HepG2 (cell line): ENCODE measurements at regions not wholly inside any gene's neighbourhood (a gene's known extent, or its start where the extent isn't known, plus 50 kb on each side); places are given as distances from the start of the nearest gene placed in this dataset.

Experiments
- POLR2AphosphoS5 ChIP-seq: IDR thresholded peaks from 2 replicates; pipeline ENCODE4 v1.6.1; 2012; ENCODE audit warnings: low read depth, low read length
- STAT5B ChIP-seq: sonication (generic); formaldehyde crosslinking; IDR thresholded peaks from 2 replicates; pipeline ENCODE4 v1.4.0; 2020; ENCODE audit warnings: missing genetic modification reagents
- ZNF547 ChIP-seq: sonication (generic); formaldehyde crosslinking; IDR thresholded peaks from 2 replicates; pipeline ENCODE4 v1.5.1; 2020; ENCODE audit warnings: mild to moderate bottlenecking, missing genetic modification reagents
- ZNF761 ChIP-seq: sonication (generic); formaldehyde crosslinking; conservative IDR thresholded peaks from 2 replicates; pipeline ENCODE4 v1.4.0; 2020; ENCODE audit warnings: mild to moderate bottlenecking, missing genetic modification reagents
- ZNF775 ChIP-seq: sonication (generic); formaldehyde crosslinking; IDR thresholded peaks from 2 replicates; pipeline ENCODE4 v1.4.0; 2020; ENCODE audit warnings: missing genetic modification reagents, mild to moderate bottlenecking, moderate library complexity, borderline replicate concordance
- ZNF816 ChIP-seq: sonication (generic); formaldehyde crosslinking; IDR thresholded peaks from 2 replicates; pipeline ENCODE4 v1.8.0; 2022; ENCODE audit warnings: missing genetic modification reagents, mild to moderate bottlenecking, borderline replicate concordance
- TF ChIP-seq, protein P1 (sequence below): sonication (generic); formaldehyde crosslinking; IDR thresholded peaks from 2 replicates; pipeline ENCODE4 v1.4.0; 2020; ENCODE audit warnings: mild to moderate bottlenecking, missing genetic modification reagents
- TF ChIP-seq, protein P2 (sequence below): sonication (generic); formaldehyde crosslinking; IDR thresholded peaks from 2 replicates; pipeline ENCODE4 v1.8.0; 2022; ENCODE audit warnings: mild to moderate bottlenecking, missing genetic modification reagents
- TF ChIP-seq, protein P3 (sequence below): sonication (generic); formaldehyde crosslinking; IDR thresholded peaks from 2 replicates; pipeline ENCODE4 v1.4.0; 2020; ENCODE audit warnings: missing genetic modification reagents

DNA sequence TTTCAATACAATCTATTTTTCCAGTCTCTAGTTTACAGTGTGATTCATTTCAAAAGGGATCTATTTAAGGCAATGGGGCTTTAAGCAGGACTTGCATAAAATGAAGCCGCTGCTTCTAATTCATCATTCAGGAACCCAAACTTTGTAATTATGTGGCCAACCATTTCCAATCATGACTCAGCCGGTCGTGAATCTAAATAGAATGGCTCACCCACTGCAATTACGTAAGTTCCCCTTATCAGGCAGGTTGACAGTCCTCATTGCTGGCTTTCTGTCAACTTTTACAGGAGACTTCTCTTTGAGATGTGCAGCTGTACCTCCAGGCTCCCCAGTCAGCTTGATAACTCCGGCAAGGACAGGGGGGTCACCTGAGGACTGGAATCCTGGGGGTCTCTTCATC lies 152.8 kb upstream of the DAP start (continued):
- TF ChIP-seq, protein P1, sequence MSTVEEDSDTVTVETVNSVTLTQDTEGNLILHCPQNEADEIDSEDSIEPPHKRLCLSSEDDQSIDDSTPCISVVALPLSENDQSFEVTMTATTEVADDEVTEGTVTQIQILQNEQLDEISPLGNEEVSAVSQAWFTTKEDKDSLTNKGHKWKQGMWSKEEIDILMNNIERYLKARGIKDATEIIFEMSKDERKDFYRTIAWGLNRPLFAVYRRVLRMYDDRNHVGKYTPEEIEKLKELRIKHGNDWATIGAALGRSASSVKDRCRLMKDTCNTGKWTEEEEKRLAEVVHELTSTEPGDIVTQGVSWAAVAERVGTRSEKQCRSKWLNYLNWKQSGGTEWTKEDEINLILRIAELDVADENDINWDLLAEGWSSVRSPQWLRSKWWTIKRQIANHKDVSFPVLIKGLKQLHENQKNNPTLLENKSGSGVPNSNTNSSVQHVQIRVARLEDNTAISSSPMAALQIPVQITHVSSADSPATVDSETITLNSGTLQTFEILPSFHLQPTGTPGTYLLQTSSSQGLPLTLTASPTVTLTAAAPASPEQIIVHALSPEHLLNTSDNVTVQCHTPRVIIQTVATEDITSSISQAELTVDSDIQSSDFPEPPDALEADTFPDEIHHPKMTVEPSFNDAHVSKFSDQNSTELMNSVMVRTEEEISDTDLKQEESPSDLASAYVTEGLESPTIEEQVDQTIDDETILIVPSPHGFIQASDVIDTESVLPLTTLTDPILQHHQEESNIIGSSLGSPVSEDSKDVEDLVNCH (CRISPR knock-in tag) = no peak
- TF ChIP-seq, protein P2, sequence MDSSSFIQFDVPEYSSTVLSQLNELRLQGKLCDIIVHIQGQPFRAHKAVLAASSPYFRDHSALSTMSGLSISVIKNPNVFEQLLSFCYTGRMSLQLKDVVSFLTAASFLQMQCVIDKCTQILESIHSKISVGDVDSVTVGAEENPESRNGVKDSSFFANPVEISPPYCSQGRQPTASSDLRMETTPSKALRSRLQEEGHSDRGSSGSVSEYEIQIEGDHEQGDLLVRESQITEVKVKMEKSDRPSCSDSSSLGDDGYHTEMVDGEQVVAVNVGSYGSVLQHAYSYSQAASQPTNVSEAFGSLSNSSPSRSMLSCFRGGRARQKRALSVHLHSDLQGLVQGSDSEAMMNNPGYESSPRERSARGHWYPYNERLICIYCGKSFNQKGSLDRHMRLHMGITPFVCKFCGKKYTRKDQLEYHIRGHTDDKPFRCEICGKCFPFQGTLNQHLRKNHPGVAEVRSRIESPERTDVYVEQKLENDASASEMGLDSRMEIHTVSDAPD (CRISPR knock-in tag) = no peak
- TF ChIP-seq POLR2AphosphoS5 = no peak
- TF ChIP-seq ZNF775 (CRISPR knock-in tag) = no peak
- TF ChIP-seq ZNF816 (CRISPR knock-in tag) = no peak
- no peak for TF ChIP-seq STAT5B (CRISPR knock-in tag)
- no peak for TF ChIP-seq ZNF761
- TF ChIP-seq, protein P3, sequence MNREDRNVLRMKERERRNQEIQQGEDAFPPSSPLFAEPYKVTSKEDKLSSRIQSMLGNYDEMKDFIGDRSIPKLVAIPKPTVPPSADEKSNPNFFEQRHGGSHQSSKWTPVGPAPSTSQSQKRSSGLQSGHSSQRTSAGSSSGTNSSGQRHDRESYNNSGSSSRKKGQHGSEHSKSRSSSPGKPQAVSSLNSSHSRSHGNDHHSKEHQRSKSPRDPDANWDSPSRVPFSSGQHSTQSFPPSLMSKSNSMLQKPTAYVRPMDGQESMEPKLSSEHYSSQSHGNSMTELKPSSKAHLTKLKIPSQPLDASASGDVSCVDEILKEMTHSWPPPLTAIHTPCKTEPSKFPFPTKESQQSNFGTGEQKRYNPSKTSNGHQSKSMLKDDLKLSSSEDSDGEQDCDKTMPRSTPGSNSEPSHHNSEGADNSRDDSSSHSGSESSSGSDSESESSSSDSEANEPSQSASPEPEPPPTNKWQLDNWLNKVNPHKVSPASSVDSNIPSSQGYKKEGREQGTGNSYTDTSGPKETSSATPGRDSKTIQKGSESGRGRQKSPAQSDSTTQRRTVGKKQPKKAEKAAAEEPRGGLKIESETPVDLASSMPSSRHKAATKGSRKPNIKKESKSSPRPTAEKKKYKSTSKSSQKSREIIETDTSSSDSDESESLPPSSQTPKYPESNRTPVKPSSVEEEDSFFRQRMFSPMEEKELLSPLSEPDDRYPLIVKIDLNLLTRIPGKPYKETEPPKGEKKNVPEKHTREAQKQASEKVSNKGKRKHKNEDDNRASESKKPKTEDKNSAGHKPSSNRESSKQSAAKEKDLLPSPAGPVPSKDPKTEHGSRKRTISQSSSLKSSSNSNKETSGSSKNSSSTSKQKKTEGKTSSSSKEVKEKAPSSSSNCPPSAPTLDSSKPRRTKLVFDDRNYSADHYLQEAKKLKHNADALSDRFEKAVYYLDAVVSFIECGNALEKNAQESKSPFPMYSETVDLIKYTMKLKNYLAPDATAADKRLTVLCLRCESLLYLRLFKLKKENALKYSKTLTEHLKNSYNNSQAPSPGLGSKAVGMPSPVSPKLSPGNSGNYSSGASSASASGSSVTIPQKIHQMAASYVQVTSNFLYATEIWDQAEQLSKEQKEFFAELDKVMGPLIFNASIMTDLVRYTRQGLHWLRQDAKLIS (CRISPR knock-in tag) = no peak
- no peak for TF ChIP-seq ZNF547
